NB4 (cell line): ENCODE measurements at regions not wholly inside any gene's neighbourhood (a gene's known extent, or its start where the extent isn't known, plus 50 kb on each side); places are given as distances from the start of the nearest gene placed in this dataset.

ENCODE experiments used
- CTCF ChIP-seq: IDR thresholded peaks from one replicate; pipeline ENCODE4 v1.5.1; 2012; ENCODE audit warnings: low read depth, low read length
- MAX ChIP-seq: IDR thresholded peaks from 2 replicates; pipeline ENCODE4 v1.6.1; 2011; ENCODE audit warnings: low read depth, low read length
- MYC ChIP-seq: IDR thresholded peaks from 2 replicates; pipeline ENCODE4 v1.6.1; 2011; ENCODE audit warnings: low read depth, low read length
- POLR2A ChIP-seq: IDR thresholded peaks from 2 replicates; pipeline ENCODE4 v1.6.1; 2011; ENCODE audit warnings: mild to moderate bottlenecking; ENCODE audit not compliant: insufficient read length; ENCODE audit errors: extremely low read depth

DNA sequence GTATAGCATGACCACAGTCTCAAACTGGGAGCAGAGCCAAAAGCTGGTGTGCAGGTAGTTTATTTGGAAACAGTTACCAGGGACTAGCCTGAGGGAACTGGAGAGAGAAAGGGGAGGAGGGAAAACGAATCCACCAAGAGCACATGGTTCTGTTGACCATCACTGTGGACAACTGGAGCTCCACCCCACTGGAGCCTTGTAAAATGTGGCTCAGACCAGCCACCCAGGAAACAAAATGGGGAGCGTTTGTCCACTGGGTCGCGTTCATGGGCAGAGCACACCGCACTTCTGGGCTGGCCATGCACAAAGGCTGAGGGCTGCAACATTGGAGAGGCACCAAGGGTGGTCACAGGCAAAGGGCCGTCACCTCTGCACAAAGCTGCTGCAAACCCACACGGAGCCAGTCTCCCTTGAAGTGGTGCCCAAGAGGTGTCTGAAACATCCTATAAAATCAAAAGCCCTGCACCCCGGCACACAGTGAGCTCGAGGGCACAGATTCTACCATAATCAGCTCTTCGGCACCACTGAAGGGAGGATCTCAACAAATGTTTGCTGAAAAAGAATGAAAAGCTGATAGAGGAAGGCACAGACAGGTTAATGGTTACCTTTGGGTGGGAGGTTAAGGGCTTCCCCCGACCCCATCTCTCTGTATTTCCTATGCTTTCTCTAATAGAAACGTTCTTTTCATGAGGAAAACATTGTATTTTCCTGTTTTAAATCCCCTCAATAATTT, 192.9 kb downstream of the INHBB start:
- TF ChIP-seq CTCF: no peak
- TF ChIP-seq POLR2A: no peak
- TF ChIP-seq MAX: no peak
- no peak for TF ChIP-seq MYC
